NCI-H524 (cell line): ENCODE measurements at regions not wholly inside any gene's neighbourhood (a gene's known extent, or its start where the extent isn't known, plus 50 kb on each side); places are given as distances from the start of the nearest gene placed in this dataset.
A peak's percentile ranks its signal among the peaks of the same experiment; 100 is the strongest.
"Not testable (repeated sequence)": the region's sequence is repeated elsewhere in the genome, so short reads cannot be mapped to it uniquely, and the experiment has no call there.

Experiments
- DNase-seq, 2 experiments: peaks; one replicate each; lab custom pipeline; 2025; lab: John Stamatoyannopoulos, UW

- DNase-seq, result no peak
Observed at GRCh38 chr9:108282872-108283271, 572.9 kb downstream of the ACTL7B start.

DNA sequence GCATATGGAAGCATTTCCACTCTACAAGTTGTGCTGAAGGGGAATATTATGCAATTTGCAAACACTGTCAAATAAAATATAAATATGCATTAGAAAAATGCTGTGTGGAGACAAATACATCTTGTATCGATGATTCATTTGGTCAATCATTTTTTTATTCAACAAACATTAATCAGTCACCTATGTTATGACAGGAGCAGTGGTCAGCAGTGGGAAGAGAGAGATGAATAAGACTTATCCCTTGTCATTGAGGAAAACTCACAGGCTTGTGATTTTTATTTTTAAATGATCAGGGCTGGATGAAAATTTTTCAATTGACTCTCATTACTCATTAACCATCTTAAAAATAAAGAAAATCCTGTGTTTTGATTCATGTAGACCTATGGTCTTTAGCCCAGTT lies 574.1 kb downstream of the ACTL7B start:
- no peak for DNase-seq

- DNase-seq, result no peak
Observed at GRCh38 chr9:108278341-108278740, 577.4 kb downstream of the ACTL7B start.

GRCh38 chr9:108277216-108277615 lies 578.6 kb downstream of the ACTL7B start:
- DNase-seq, result no peak

GRCh38 chr9:108275906-108276305 lies 579.9 kb downstream of the ACTL7B start:
- DNase-seq, result no peak

DNA sequence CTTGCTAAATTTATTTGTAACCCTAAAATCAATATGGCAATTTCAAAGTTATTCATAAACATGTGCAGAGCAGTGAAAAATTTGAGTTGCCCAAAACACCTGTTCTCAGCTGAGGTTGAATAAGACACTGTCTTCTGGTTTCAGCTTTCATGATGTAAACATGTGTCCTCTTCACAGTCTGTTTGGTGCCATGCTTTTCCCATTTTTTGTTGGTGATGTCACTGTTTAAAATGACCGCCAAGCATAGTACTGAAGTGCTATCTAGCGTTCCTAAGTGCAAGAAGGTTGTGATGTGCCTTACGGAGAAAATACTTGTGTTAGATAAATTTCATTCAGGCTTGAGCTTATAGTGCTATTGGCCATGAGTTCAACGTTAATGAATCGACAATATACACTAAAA lies 580.8 kb downstream of the ACTL7B start:
- no peak for DNase-seq

- no peak for DNase-seq
Observed at GRCh38 chr9:108273988-108274387, 581.8 kb downstream of the ACTL7B start.

DNA sequence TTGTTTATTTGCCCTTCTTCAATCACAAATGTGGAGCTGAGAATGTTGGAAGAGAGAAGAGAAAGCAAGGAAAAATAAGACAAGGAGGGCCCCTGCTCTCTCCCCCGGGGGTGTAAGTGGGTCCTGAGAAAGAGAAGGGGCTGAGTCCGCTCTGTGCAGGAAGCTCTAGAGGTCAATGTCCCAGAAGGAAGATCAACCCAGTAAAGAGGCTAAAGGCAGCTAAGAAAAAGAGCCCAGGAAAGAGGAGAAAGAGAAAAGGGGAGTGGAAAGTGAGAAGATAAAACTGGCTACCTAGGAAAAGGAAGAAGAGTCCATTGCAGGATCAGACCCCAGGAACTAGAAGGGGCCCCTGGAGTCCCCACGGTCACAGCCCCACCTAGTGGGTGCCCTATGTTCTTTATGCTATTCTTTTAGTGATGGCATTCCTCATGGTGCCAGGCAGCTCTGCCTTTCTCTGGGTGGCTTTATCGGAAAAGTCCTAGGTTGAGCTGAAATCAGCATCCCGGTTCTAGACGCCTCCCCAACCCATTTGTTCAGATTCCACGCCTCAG lies 583.4 kb downstream of the ACTL7B start:
- peak; percentile 59 to 80 for DNase-seq

- DNase-seq, result peak; percentile 98 to 99
Observed at GRCh38 chr9:108271646-108272348, 584.0 kb downstream of the ACTL7B start.

GRCh38 chr9:108271236-108271635 lies 584.5 kb downstream of the ACTL7B start:
- DNase-seq, result peak in 1 of 2 experiments; percentile 46

GRCh38 chr9:108270561-108270960 lies 585.2 kb downstream of the ACTL7B start:
- no peak for DNase-seq

- DNase-seq, result no peak
Observed at GRCh38 chr9:108270051-108270450, 585.7 kb downstream of the ACTL7B start.

GRCh38 chr9:108269371-108269770 lies 586.4 kb downstream of the ACTL7B start:
- DNase-seq, result no peak

DNA sequence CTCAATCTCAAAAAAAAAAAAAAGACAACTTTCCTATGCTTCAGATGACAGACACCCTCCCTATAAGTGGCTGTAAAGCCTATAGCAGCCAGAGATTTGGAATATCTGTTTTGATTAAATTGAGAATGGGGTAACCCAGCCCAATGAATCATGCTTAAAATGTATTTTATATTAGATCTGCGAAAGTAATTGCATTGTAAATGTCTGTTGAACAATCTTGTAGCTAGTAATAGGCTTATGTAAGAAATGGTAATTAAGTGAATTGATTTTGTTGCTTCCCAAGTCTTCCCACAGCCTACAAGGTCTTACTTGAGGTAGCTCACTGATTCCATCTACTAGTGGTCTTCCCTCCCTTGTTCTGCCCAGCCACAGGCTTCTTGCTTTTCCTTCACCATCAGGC lies 590.7 kb downstream of the ACTL7B start:
- no peak for DNase-seq

DNA sequence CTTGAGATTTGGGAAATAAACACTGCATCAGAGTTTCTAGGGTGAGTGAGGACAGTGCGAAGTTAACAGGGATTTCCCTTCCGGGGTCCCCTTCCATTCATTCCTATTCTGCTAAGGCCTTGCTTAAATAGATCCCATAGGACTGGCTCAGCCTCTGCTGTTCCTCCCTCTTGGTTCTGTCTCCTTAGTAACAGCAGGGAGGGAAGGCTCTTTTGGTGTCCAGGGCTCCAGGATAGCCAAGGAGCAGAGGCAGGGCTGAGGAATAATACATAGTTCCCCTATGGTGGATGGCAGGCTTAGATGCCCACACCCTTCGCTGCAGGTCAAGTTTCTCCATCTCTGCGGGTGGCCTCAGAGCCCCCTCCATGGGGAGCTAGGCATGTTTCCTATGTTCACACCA lies 591.7 kb downstream of the ACTL7B start:
- DNase-seq, result no peak

DNA sequence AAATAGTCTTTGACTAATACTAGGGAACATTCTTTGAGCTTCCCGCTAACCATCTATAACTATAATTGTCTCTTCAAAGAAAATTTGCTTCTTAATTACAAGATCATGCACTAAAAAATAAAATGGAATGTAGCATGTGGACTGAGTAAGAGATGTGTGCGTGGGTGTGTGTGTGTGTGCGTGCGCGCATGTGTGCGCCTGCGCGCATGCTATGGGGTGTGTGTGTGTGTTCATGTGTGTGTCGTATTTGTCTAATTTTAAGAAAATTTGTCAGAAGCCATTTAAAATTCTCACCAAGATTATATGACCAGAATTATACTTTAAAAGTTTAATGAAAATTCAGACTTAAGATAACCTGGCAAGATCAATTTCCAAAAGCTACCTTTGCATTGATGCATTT lies 593.0 kb downstream of the ACTL7B start:
- no peak for DNase-seq

GRCh38 chr9:108259917-108260675 lies 595.7 kb downstream of the ACTL7B start:
- no peak for DNase-seq

- DNase-seq, result no peak
Observed at GRCh38 chr9:108258640-108259039, 597.1 kb downstream of the ACTL7B start.

- DNase-seq, result no peak
Observed at GRCh38 chr9:108257382-108257781, 598.4 kb downstream of the ACTL7B start.

- no peak for DNase-seq
Observed at GRCh38 chr9:108254236-108254635, 601.5 kb downstream of the ACTL7B start.

DNA sequence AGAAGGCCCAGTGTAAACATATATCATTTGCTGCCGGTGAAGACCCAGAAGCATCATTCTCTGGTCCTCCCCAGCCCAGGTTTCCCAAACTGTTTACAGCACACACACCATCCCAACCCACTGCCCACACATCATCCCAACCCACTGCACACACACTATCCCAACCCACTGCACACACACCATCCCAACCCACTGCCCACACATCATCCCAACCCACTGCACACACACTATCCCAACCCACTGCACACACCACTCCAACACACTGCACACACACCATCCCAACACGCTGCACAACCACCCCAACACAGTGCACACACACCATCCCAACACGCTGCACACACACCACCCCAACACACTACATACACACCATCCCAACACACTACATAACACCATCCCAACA lies 608.4 kb downstream of the ACTL7B start:
- not testable (repeated sequence) for DNase-seq

GRCh38 chr9:108245901-108246300 lies 609.9 kb downstream of the ACTL7B start:
- no peak for DNase-seq

DNA sequence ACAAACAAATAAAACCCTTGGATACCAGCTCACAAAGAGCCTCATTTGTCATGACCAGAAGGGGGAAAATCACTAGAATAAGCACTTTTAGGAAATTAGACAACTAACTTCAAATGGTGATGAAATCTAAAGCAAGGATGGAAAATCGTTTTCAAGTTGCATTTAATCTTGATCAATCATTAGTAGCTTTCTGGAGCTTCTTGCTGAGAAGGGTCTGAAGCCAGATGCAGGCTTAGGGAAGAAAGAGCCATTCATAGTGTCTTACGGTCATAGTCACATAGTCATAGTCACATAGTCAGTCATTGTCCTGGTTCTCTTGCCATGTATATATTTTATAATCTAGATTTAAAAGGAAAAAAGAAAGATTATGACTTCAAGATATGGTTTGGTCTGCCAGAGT lies 610.5 kb downstream of the ACTL7B start:
- no peak for DNase-seq
